Left ventricle myocardium inferior (tissue), 1 donor: ENCODE measurements at regions not wholly inside any gene's neighbourhood (a gene's known extent, or its start where the extent isn't known, plus 50 kb on each side); places are given as distances from the start of the nearest gene placed in this dataset.
"Not testable (repeated sequence)": the region's sequence is repeated elsewhere in the genome, so short reads cannot be mapped to it uniquely, and the experiment has no call there.

Experiments used
- DNase-seq: peaks from one replicate; pipeline ENCODE4 v3.0.0-alpha.2; 2020
- H3K27ac ChIP-seq: fragments of 200-600 bp; replicated peaks from 2 replicates; pipeline ENCODE4 v1.8.0; 2021
- H3K27me3 ChIP-seq: fragments of 200-600 bp; 2 replicates; pipeline ENCODE4 v1.8.0; 2021; ENCODE audit warnings: low read depth
- H3K36me3 ChIP-seq: fragments of 200-600 bp; 2 replicates; pipeline ENCODE4 v1.8.0; 2021
- H3K4me1 ChIP-seq: fragments of 200-600 bp; 2 replicates; pipeline ENCODE4 v1.8.0; 2021
- H3K4me3 ChIP-seq: fragments of 200-600 bp; 2 replicates; pipeline ENCODE4 v1.8.0; 2021; ENCODE audit warnings: mild to moderate bottlenecking, moderate library complexity
- H3K9me3 ChIP-seq: fragments of 200-600 bp; replicated peaks from 2 replicates; pipeline ENCODE4 v1.8.0; 2021
- intact Hi-C: fragments of 100-400 bp; cut with micrococcal nuclease; formaldehyde crosslinking; loops from one replicate; pipeline ENCODE4 v1.11.0; 2022
- TF ChIP-seq, protein P1 (sequence below): fragments of 200-600 bp; IDR thresholded peaks from 2 replicates; pipeline ENCODE4 v1.8.0; 2021; ENCODE audit warnings: antibody characterized with exemption, mild to moderate bottlenecking, borderline replicate concordance
- donor health status: DM: no; HTN: yes; CAD: no; lungs with severe emphysema.

DNA sequence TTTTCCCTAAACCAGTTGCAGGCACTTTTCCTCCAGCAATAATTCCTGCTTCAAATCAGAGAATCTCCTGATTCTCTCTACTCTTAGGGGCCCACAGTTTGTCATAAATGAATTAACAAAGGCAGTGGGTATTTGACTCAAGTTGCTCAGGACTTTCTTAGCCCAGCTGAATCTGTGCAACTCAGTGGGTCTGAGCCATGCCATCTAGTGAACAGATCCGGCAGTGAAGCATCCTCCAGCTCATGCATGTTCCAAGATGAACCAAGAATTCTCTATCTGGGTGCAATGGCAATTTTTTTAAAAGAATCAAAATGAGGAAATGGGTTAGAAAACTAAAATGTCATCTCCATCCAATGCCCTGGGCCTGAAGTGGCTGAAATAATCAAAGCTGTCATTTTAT is 575.2 kb upstream of the CDH11 start:
- intact Hi-C loops: no loop called here
- no peaks in the 10 kb centered on the region for H3K4me1 ChIP-seq
- DNase-seq: no peak
- no peak overlapping the region for H3K4me3 ChIP-seq
- H3K36me3 ChIP-seq: no peaks in the 10 kb centered on the region
- H3K27me3 ChIP-seq: peaks cover 29% of the 10 kb centered on the region
- no peak overlapping the region for H3K27ac ChIP-seq
- H3K9me3 ChIP-seq: no peaks in the 10 kb centered on the region
- TF ChIP-seq, protein P1, sequence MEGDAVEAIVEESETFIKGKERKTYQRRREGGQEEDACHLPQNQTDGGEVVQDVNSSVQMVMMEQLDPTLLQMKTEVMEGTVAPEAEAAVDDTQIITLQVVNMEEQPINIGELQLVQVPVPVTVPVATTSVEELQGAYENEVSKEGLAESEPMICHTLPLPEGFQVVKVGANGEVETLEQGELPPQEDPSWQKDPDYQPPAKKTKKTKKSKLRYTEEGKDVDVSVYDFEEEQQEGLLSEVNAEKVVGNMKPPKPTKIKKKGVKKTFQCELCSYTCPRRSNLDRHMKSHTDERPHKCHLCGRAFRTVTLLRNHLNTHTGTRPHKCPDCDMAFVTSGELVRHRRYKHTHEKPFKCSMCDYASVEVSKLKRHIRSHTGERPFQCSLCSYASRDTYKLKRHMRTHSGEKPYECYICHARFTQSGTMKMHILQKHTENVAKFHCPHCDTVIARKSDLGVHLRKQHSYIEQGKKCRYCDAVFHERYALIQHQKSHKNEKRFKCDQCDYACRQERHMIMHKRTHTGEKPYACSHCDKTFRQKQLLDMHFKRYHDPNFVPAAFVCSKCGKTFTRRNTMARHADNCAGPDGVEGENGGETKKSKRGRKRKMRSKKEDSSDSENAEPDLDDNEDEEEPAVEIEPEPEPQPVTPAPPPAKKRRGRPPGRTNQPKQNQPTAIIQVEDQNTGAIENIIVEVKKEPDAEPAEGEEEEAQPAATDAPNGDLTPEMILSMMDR: no peak

DNA sequence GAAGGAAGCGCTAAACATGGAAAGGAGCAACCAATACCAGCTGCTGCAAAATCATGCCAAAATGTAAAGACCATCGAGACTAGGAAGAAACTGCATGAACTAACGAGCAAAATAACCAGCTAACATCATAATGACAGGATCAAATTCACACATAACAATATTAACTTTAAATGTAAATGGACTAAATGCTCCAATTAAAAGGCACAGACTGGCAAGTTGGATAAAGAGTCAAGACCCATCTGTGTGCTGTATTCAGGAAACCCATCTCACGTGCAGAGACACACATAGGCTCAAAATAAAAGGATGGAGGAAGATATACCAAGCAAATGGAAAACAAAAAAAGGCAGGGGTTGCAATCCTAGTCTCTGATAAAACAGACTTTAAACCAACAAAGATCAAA is 570.0 kb upstream of the CDH11 start:
- H3K27ac ChIP-seq, H3K9me3 ChIP-seq, intact Hi-C loops, H3K4me1 ChIP-seq, H3K27me3 ChIP-seq, H3K36me3 ChIP-seq, H3K4me3 ChIP-seq, DNase-seq: not testable (repeated sequence)

DNA sequence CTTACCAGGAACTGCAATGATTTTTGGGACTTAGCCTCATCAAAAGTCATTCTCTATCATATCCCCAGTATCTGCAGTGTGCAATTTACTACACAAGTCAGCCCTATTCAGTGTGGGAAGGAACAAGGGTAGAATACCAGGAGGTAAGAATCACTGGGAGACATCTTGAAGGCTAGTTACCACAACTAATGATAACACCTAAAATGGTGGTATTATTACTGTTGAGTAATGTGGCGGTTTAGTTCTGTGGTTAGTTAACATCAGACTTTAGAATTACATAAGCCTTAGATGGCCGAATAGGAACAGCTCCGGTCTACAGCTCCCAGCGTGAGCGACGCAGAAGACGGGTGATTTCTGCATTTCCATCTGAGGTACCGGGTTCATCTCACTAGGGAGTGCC is 567.9 kb upstream of the CDH11 start:
- no peak for DNase-seq
- Histone ChIP-seq H3K27me3 (no peaks in the 10 kb centered on the region), H3K4me3 (no peak overlapping the region), H3K9me3 (no peaks in the 10 kb centered on the region), H3K36me3 (no peaks in the 10 kb centered on the region), H3K27ac (no peak overlapping the region), H3K4me1 (no peaks in the 10 kb centered on the region)
- TF ChIP-seq, protein P1: no peak
- intact Hi-C loops: no loop called here

DNA sequence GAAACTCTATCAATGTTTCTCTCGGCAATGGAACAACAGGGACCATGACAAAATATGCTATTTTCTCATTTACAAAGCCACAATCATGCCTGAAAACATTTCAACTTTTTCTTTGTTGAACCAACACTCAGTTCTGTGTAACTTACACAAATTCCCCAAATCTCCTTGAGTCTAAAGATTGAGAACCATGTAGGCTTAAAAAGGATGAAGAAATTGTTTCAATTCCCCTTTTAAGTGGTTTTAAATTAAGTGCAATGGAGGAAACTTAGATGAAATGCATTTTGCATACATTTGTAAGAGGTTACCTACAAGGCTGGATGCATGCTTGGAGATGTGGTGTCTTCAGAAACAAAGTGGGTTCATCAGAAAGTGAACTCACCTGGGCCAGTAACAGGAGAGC is 566.4 kb upstream of the CDH11 start:
- no peak overlapping the region for H3K27ac ChIP-seq
- no peaks in the 10 kb centered on the region for H3K27me3 ChIP-seq
- no peaks in the 10 kb centered on the region for H3K36me3 ChIP-seq
- TF ChIP-seq, protein P1: no peak
- no peak overlapping the region for H3K4me3 ChIP-seq
- peaks cover 12% of the 10 kb centered on the region for H3K9me3 ChIP-seq
- no peak for DNase-seq
- H3K4me1 ChIP-seq: no peaks in the 10 kb centered on the region
- intact Hi-C loops: no loop called here

DNA sequence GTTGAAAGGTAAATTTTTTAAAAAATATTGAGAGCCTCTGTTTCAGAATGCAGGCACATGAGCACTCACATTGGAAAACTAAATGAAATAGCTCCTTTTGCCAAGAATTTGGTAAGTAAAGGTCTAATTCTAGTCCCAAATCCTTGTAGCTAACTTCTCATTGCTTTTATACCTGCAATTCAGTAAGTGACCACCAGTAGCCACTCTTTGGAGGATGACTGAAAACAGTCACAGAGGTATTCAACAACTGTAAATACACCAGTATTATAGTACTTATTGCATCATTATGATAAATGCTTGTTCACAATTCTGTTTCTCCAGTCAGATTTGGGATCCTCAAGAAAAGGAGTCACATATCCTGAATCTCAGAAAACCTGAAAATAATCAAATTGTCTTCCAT is 562.4 kb upstream of the CDH11 start:
- H3K27ac ChIP-seq: no peak overlapping the region
- TF ChIP-seq, protein P1: no peak
- no peaks in the 10 kb centered on the region for H3K36me3 ChIP-seq
- no peak for DNase-seq
- intact Hi-C loops: no loop called here
- H3K27me3 ChIP-seq: no peaks in the 10 kb centered on the region
- no peak overlapping the region for H3K4me3 ChIP-seq
- H3K4me1 ChIP-seq: peaks cover 4% of the 10 kb centered on the region
- peaks cover 13% of the 10 kb centered on the region for H3K9me3 ChIP-seq

DNA sequence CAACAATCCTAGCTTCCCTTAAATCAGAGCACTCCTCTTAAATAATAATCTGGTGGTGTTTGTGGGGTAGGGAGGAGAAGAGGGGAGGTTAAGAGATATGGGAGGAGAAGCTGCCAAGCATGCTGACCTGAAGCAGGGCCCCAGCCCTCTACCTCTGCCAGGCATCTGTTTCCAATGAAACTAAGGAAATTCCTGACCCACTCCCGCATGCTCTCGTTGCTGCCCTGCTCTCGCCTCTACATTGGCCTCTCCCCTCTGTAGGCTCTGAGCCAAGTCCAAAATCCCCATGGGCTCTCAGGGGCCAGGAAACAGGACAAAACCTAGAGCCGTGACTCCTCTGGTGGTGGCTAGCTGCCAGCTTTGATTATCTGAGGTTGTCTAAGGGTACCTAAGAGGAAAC is 559.5 kb upstream of the CDH11 start:
- H3K27me3 ChIP-seq: no peaks in the 10 kb centered on the region
- H3K4me3 ChIP-seq: no peak overlapping the region

More for the DNA sequence above, 559.5 kb upstream of the CDH11 start:
- H3K36me3 ChIP-seq: no peaks in the 10 kb centered on the region
- TF ChIP-seq, protein P1: no peak
- H3K4me1 ChIP-seq: peaks cover 4% of the 10 kb centered on the region
- intact Hi-C loops: no loop called here
- DNase-seq: no peak
- H3K9me3 ChIP-seq: peaks cover 13% of the 10 kb centered on the region
- no peak overlapping the region for H3K27ac ChIP-seq
